ENCODE measurements at regions not wholly inside any gene's neighbourhood (a gene's known extent, or its start where the extent isn't known, plus 50 kb on each side); places are given as distances from the start of the nearest gene placed in this dataset.
A peak's percentile ranks its signal among the peaks of the same experiment; 100 is the strongest.
"Not testable (repeated sequence)": the region's sequence is repeated elsewhere in the genome, so short reads cannot be mapped to it uniquely, and the experiment has no call there.

DNA sequence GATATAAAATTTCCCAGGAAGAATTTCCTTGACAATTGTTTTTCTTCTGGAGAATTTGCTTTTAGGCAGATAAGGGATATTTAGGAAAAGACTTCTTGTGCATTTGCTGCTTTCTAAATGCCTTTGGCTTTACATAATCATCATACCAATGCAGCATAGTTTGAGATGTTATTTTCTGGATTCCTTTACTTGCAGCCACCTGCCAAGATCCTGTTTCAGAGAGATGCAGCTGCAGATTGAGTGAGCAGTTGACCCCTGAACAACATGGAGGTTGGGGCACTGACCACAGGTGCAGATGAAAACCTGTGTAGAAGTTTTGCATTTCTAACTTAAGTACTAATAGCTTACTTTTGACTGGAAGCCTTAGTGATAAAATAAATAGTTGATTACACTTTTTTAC lies 257.9 kb downstream of the RPIA start:
- no peak for TF ChIP-seq POLR2A (IDR thresholded peaks at IDR 0.05)
- TF ChIP-seq, protein P1, sequence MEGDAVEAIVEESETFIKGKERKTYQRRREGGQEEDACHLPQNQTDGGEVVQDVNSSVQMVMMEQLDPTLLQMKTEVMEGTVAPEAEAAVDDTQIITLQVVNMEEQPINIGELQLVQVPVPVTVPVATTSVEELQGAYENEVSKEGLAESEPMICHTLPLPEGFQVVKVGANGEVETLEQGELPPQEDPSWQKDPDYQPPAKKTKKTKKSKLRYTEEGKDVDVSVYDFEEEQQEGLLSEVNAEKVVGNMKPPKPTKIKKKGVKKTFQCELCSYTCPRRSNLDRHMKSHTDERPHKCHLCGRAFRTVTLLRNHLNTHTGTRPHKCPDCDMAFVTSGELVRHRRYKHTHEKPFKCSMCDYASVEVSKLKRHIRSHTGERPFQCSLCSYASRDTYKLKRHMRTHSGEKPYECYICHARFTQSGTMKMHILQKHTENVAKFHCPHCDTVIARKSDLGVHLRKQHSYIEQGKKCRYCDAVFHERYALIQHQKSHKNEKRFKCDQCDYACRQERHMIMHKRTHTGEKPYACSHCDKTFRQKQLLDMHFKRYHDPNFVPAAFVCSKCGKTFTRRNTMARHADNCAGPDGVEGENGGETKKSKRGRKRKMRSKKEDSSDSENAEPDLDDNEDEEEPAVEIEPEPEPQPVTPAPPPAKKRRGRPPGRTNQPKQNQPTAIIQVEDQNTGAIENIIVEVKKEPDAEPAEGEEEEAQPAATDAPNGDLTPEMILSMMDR (IDR thresholded peaks at IDR 0.05) = no peak
- no peak for DNase-seq
- Histone ChIP-seq H3K4me1 (no peaks in the 10 kb centered on the region), H3K36me3 (no peaks in the 10 kb centered on the region), H3K9me3 (no peaks in the 10 kb centered on the region), H3K4me3 (no peak overlapping the region), H3K27me3 (peaks cover 0 to 6% (median 0%) of the 10 kb centered on the region in 4 donors), H3K27ac (no peak overlapping the region)
- intact Hi-C loops (cut with DNase I) = no loop called here

- intact Hi-C loops (cut with DNase I) = no loop called here
- TF ChIP-seq, protein P1 (IDR thresholded peaks at IDR 0.05) = peak in 1 of 6 experiments; percentile 17
- no peak for TF ChIP-seq POLR2A (IDR thresholded peaks at IDR 0.05)
- Histone ChIP-seq H3K4me3 (no peak overlapping the region), H3K27me3 (peaks cover 0 to 12% (median 0%) of the 10 kb centered on the region in 4 donors), H3K36me3 (no peaks in the 10 kb centered on the region), H3K4me1 (no peaks in the 10 kb centered on the region), H3K9me3 (no peaks in the 10 kb centered on the region), H3K27ac (no peak overlapping the region)
- WGBS, 2 donors = 47 to 56% methylated on average over 2 of the region's 2 CpGs
- no peak for DNase-seq
These were observed 258.5 kb downstream of the RPIA start for GRCh38 chr2:88950010-88950409.

DNA sequence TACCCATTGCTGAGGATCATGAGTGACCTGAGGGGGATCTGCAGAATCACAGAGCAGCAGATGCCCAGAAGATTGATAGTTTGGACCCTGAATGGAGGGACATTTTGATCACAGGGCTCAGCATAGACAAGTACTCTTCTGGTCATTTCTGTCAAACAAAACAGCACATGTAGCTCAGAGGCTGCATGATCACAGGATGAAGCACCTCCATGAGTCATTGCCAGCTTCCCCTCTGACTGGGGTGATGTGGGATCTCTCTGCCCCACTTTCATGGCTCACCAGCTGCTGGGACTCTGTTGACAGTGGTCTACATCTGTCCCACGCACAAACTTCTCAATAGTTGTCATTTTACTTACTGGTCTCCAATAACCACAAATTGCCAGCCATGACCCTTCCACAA lies 264.1 kb downstream of the RPIA start:
- Histone ChIP-seq H3K27me3 (peaks cover 0 to 40% (median 0%) of the 10 kb centered on the region in 4 donors), H3K36me3 (no peaks in the 10 kb centered on the region), H3K4me3 (no peak overlapping the region), H3K4me1 (no peaks in the 10 kb centered on the region), H3K27ac (no peak overlapping the region), H3K9me3 (no peaks in the 10 kb centered on the region)
- 86 to 100% methylated on average over 1 of the region's 1 CpG for WGBS, 2 donors
- TF ChIP-seq POLR2A (IDR thresholded peaks at IDR 0.05) = no peak
- TF ChIP-seq, protein P1 (IDR thresholded peaks at IDR 0.05) = no peak
- intact Hi-C loops (cut with DNase I) = no loop called here
- no peak for DNase-seq

DNA sequence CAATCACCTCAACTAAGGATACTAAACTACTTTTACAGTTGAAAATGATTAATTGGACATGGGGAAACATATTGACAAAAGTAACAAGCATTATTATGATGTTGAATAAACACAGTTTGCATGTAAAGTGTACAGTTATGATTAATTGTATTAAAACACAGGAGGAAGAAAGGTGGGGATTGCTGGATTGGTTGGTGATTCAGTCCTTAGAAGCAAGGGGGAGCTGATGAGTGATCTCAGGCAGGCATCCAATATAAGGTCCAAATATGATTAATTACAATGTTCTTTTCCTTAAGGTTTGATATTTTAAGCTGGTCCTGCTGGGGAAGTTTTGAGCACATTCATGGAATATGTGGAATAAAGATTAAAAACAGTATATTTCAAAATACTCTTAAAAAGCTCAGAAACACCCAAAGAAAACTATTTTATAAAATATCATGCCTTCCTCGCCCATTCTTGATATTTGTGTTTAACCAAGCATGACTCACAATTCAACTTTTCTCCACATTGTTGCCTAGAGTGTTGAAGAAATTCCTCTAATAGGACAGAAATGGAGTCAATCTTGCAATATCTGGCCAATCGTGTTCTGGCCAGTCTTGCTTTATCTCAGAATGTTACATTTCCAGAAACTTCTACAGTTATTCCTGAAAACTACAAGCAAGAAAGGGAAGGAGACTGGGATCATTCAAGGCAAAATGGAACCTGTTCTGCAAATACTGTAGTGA lies 268.2 kb downstream of the RPIA start:
- Histone ChIP-seq H3K4me1 (no peaks in the 10 kb centered on the region), H3K36me3 (no peaks in the 10 kb centered on the region), H3K9me3 (no peaks in the 10 kb centered on the region), H3K27me3 (peaks cover 0 to 47% (median 0%) of the 10 kb centered on the region in 4 donors), H3K27ac (no peak overlapping the region), H3K4me3 (no peak overlapping the region)
- 48 to 55% methylated on average over 2 of the region's 2 CpGs for WGBS, 2 donors
- intact Hi-C loops (cut with DNase I) = no loop called here
- TF ChIP-seq, protein P1 (IDR thresholded peaks at IDR 0.05) = no peak
- TF ChIP-seq POLR2A (IDR thresholded peaks at IDR 0.05) = no peak
- no peak for DNase-seq

GRCh38 chr2:88961323-88961722 lies 269.9 kb downstream of the RPIA start:
- H3K9me3 ChIP-seq; H3K27ac ChIP-seq; H3K4me1 ChIP-seq; intact Hi-C loops (cut with DNase I); H3K36me3 ChIP-seq; H3K4me3 ChIP-seq; DNase-seq: not testable (repeated sequence)
- 17 to 24% methylated on average over 3 of the region's 3 CpGs for WGBS, 2 donors
- H3K27me3 ChIP-seq = peaks cover 0 to 33% (median 0%) of the 10 kb centered on the region in 4 donors

DNA sequence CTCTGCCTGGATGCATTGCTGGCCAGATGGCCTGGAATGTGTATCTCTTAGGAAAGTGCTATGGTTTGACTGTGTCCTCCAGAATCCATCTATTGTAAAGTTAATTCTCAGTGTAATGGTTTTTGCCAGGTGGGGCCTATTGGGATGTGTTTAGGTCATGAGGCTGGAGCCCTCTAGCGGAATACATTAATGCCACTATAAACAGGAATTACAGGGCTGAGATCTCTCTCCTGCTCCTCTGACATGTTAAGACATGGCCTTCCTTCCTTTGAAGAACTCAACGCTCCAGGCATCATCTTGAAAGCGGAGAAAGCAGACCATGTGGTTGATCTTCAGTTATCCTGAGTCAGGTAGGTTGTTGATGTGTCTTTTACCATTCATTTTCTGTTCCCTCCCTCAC lies 276.4 kb downstream of the RPIA start:
- TF ChIP-seq, protein P1 (IDR thresholded peaks at IDR 0.05) = peak in 1 of 6 experiments; percentile 36
- no peak for TF ChIP-seq POLR2A (IDR thresholded peaks at IDR 0.05)
- H3K27ac ChIP-seq = no peak overlapping the region
- no peaks in the 10 kb centered on the region for H3K36me3 ChIP-seq
- no peaks in the 10 kb centered on the region for H3K9me3 ChIP-seq
- no peaks in the 10 kb centered on the region for H3K4me1 ChIP-seq
- 31 to 32% methylated on average over 2 to 3 of the region's 3 CpGs for WGBS, 2 donors
- peaks cover 0 to 13% (median 0%) of the 10 kb centered on the region in 4 donors for H3K27me3 ChIP-seq
- intact Hi-C loops (cut with DNase I) = no loop called here
- no peak for DNase-seq
- no peak overlapping the region for H3K4me3 ChIP-seq

DNA sequence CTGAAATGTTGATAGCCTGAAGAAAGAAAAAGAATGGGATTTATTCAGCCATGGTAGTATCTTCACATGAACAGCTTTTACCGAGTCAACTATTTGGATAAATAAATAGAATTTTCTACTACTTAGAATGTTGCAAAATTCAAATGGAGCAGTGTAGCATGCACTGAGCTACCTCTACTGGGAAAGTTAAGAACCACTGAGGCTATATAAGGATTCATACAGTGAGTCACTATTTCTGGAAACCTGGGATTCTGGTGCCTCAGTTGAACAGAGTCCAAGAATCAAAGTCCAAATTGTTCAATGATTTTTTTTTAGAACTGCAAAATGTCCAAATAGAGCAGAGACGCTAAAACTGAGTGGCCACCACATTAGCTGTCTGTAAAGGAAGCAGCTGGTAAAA lies 286.5 kb downstream of the RPIA start:
- H3K27ac ChIP-seq; H3K4me3 ChIP-seq; H3K9me3 ChIP-seq; H3K36me3 ChIP-seq; DNase-seq; intact Hi-C loops (cut with DNase I); H3K4me1 ChIP-seq: not testable (repeated sequence)
- WGBS, 2 donors = 67 to 75% methylated on average over 1 of the region's 2 CpGs
- peaks cover 0 to 11% (median 0%) of the 10 kb centered on the region in 4 donors for H3K27me3 ChIP-seq

GRCh38 chr2:88978446-88978845 lies 287.0 kb downstream of the RPIA start:
- H3K9me3 ChIP-seq; H3K4me1 ChIP-seq; intact Hi-C loops (cut with DNase I); H3K36me3 ChIP-seq; DNase-seq; H3K4me3 ChIP-seq; H3K27ac ChIP-seq: not testable (repeated sequence)
- peaks cover 0 to 11% (median 0%) of the 10 kb centered on the region in 4 donors for H3K27me3 ChIP-seq
- 80% methylated on average over 1 of the region's 1 CpG; no CpG with 5 or more reads in 1 of the 2 donors for WGBS, 2 donors
